ENCODE measurements at regions not wholly inside any gene's neighbourhood (a gene's known extent, or its start where the extent isn't known, plus 50 kb on each side); places are given as distances from the start of the nearest gene placed in this dataset.

GRCh38 chr9:99359336-99359735, 137.3 kb downstream of the SEC61B start:
- WGBS, 2 donors (ENCODE audit: extremely low coverage in 2 of 2, insufficient read length in 2 of 2, insufficient replicate concordance in 1 of 2) = no CpG with 5 or more reads among the region's 10 CpGs
- Histone ChIP-seq H2BK5ac (ENCODE audit: low read length) (no peak overlapping the region), H3K27ac (replicated peaks; ENCODE audit: low read length) (no peak overlapping the region), H3K36me3 (replicated peaks in 1 of 2; ENCODE audit: control insufficient read depth in 2 of 2, insufficient read depth in 2 of 2, low read length in 2 of 2) (no peaks in the 10 kb centered on the region), H4K91ac (ENCODE audit: low read depth, low read length, poor library complexity) (no peak overlapping the region), H3K27me3 (ENCODE audit: control insufficient read depth in 3 of 3, insufficient read depth in 3 of 3, low read depth in 1 of 3, low read length in 3 of 3) (peaks cover 0 to 38% (median 3%) of the 10 kb centered on the region in 3 experiments), H3K14ac (ENCODE audit: low read length) (no peak overlapping the region), H3K4me3 (ENCODE audit: low read length in 2 of 2) (no peak overlapping the region), H2BK120ac (ENCODE audit: low read depth, low read length) (no peak overlapping the region), H2BK15ac (ENCODE audit: low read length) (no peak overlapping the region), H3K4me2 (ENCODE audit: insufficient read depth, low read length, poor library complexity, severe bottlenecking) (no peak overlapping the region), H4K8ac (ENCODE audit: low read depth, low read length) (no peak overlapping the region), H3K4ac (ENCODE audit: low read length) (no peak overlapping the region), H3K9ac (ENCODE audit: low read depth, low read length, poor library complexity) (no peak overlapping the region), H3K23ac (ENCODE audit: low read depth, low read length, poor library complexity) (no peak overlapping the region), H3K79me1 (ENCODE audit: low read depth, low read length) (no peaks in the 10 kb centered on the region), H2AFZ (ENCODE audit: low read length) (no peak overlapping the region), H3K18ac (ENCODE audit: low read length) (peak overlapping the region; percentile 44), H2BK12ac (ENCODE audit: low read length) (no peak overlapping the region), H3K9me3 (replicated peaks in 1 of 2; ENCODE audit: control insufficient read depth in 2 of 2, insufficient read depth in 1 of 2, low read depth in 1 of 2, low read length in 2 of 2) (no peaks in the 10 kb centered on the region), H2AK5ac (ENCODE audit: low read depth, low read length) (no peak overlapping the region), H3K4me1 (ENCODE audit: control insufficient read depth in 2 of 2, insufficient read depth in 1 of 2, low read depth in 1 of 2, low read length in 2 of 2) (peaks cover 0 to 6% of the 10 kb centered on the region in 2 donors)
- no peak for DNase-seq (ENCODE audit: low spot score)

GRCh38 chr9:99360026-99360425, 137.9 kb downstream of the SEC61B start:
- Histone ChIP-seq H2BK15ac (ENCODE audit: low read length) (no peak overlapping the region), H3K9me3 (replicated peaks in 1 of 2; ENCODE audit: control insufficient read depth in 2 of 2, insufficient read depth in 1 of 2, low read depth in 1 of 2, low read length in 2 of 2) (no peaks in the 10 kb centered on the region), H2BK120ac (ENCODE audit: low read depth, low read length) (no peak overlapping the region), H2AK5ac (ENCODE audit: low read depth, low read length) (no peak overlapping the region), H3K27ac (replicated peaks; ENCODE audit: low read length) (no peak overlapping the region), H4K91ac (ENCODE audit: low read depth, low read length, poor library complexity) (no peak overlapping the region), H4K8ac (ENCODE audit: low read depth, low read length) (no peak overlapping the region), H3K14ac (ENCODE audit: low read length) (no peak overlapping the region), H3K27me3 (ENCODE audit: control insufficient read depth in 3 of 3, insufficient read depth in 3 of 3, low read depth in 1 of 3, low read length in 3 of 3) (peaks cover 0 to 38% (median 3%) of the 10 kb centered on the region in 3 experiments), H3K79me1 (ENCODE audit: low read depth, low read length) (no peaks in the 10 kb centered on the region), H2AFZ (ENCODE audit: low read length) (no peak overlapping the region), H3K4me3 (ENCODE audit: low read length in 2 of 2) (no peak overlapping the region), H3K36me3 (replicated peaks in 1 of 2; ENCODE audit: control insufficient read depth in 2 of 2, insufficient read depth in 2 of 2, low read length in 2 of 2) (no peaks in the 10 kb centered on the region), H3K18ac (ENCODE audit: low read length) (no peak overlapping the region), H3K4ac (ENCODE audit: low read length) (no peak overlapping the region), H3K4me2 (ENCODE audit: insufficient read depth, low read length, poor library complexity, severe bottlenecking) (no peak overlapping the region), H3K4me1 (ENCODE audit: control insufficient read depth in 2 of 2, insufficient read depth in 1 of 2, low read depth in 1 of 2, low read length in 2 of 2) (peaks cover 0 to 6% of the 10 kb centered on the region in 2 donors), H3K23ac (ENCODE audit: low read depth, low read length, poor library complexity) (no peak overlapping the region), H2BK12ac (ENCODE audit: low read length) (no peak overlapping the region), H3K9ac (ENCODE audit: low read depth, low read length, poor library complexity) (no peak overlapping the region), H2BK5ac (ENCODE audit: low read length) (no peak overlapping the region)
- no CpG with 5 or more reads among the region's 2 CpGs for WGBS, 2 donors (ENCODE audit: extremely low coverage in 2 of 2, insufficient read length in 2 of 2, insufficient replicate concordance in 1 of 2)
- no peak for DNase-seq (ENCODE audit: low spot score)

DNA sequence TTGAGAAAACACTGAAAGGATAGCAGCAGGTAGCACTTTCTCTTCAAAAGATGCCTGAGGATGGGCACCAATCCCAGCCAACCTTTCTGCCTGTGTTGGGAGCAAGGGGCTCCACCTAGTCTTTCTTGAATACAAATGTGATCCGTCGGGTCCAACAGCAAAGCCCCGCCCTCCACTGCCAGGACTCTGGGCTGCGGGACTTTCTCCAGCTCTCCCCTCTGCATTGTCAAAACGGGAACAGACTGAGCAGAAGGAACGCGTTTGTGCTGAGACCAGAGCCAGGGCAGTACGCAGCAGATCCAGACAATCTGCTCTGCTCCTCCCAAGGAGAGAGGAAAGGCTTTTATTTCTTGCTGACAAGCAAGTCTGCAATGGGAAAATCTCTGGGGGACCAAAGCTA, 139.7 kb downstream of the SEC61B start:
- peaks cover 0 to 48% (median 3%) of the 10 kb centered on the region in 3 experiments for H3K27me3 ChIP-seq (ENCODE audit: control insufficient read depth in 3 of 3, insufficient read depth in 3 of 3, low read depth in 1 of 3, low read length in 3 of 3)

GRCh38 chr9:99362321-99362720, 140.2 kb downstream of the SEC61B start:
- no peak overlapping the region for H4K8ac ChIP-seq (ENCODE audit: low read depth, low read length)
- H3K27me3 ChIP-seq (ENCODE audit: control insufficient read depth in 3 of 3, insufficient read depth in 3 of 3, low read depth in 1 of 3, low read length in 3 of 3) = peaks cover 0 to 54% (median 3%) of the 10 kb centered on the region in 3 experiments
- H2BK5ac ChIP-seq (ENCODE audit: low read length) = no peak overlapping the region
- H2BK120ac ChIP-seq (ENCODE audit: low read depth, low read length) = no peak overlapping the region
- no peak overlapping the region for H3K23ac ChIP-seq (ENCODE audit: low read depth, low read length, poor library complexity)
- no peaks in the 10 kb centered on the region for H3K79me1 ChIP-seq (ENCODE audit: low read depth, low read length)
- H4K91ac ChIP-seq (ENCODE audit: low read depth, low read length, poor library complexity) = no peak overlapping the region
- no peak overlapping the region for H2AK5ac ChIP-seq (ENCODE audit: low read depth, low read length)
- no peak overlapping the region for H2AFZ ChIP-seq (ENCODE audit: low read length)
- H3K4me3 ChIP-seq (ENCODE audit: low read length in 2 of 2) = no peak overlapping the region
- DNase-seq (ENCODE audit: low spot score) = no peak
- H3K4me2 ChIP-seq (ENCODE audit: insufficient read depth, low read length, poor library complexity, severe bottlenecking) = no peak overlapping the region
- H3K18ac ChIP-seq (ENCODE audit: low read length) = no peak overlapping the region
- no peaks in the 10 kb centered on the region for H3K36me3 ChIP-seq (replicated peaks in 1 of 2; ENCODE audit: control insufficient read depth in 2 of 2, insufficient read depth in 2 of 2, low read length in 2 of 2)
- H2BK15ac ChIP-seq (ENCODE audit: low read length) = no peak overlapping the region
- H3K9me3 ChIP-seq (replicated peaks in 1 of 2; ENCODE audit: control insufficient read depth in 2 of 2, insufficient read depth in 1 of 2, low read depth in 1 of 2, low read length in 2 of 2) = no peaks in the 10 kb centered on the region
- no peak overlapping the region for H3K27ac ChIP-seq (replicated peaks; ENCODE audit: low read length)
- H2BK12ac ChIP-seq (ENCODE audit: low read length) = no peak overlapping the region
- H3K14ac ChIP-seq (ENCODE audit: low read length) = no peak overlapping the region
- no peak overlapping the region for H3K4ac ChIP-seq (ENCODE audit: low read length)
- peak overlapping the region; percentile 53 for H3K9ac ChIP-seq (ENCODE audit: low read depth, low read length, poor library complexity)
- H3K4me1 ChIP-seq (ENCODE audit: control insufficient read depth in 2 of 2, insufficient read depth in 1 of 2, low read depth in 1 of 2, low read length in 2 of 2) = peaks cover 0 to 6% of the 10 kb centered on the region in 2 donors

More for the DNA sequence above, 139.7 kb downstream of the SEC61B start:
- no peak overlapping the region for H2AK5ac ChIP-seq (ENCODE audit: low read depth, low read length)
- DNase-seq (ENCODE audit: low spot score) = peak; percentile 14
- no peaks in the 10 kb centered on the region for H3K9me3 ChIP-seq (replicated peaks in 1 of 2; ENCODE audit: control insufficient read depth in 2 of 2, insufficient read depth in 1 of 2, low read depth in 1 of 2, low read length in 2 of 2)
- no peak overlapping the region for H3K4ac ChIP-seq (ENCODE audit: low read length)
- peak overlapping the region; percentile 53 for H3K9ac ChIP-seq (ENCODE audit: low read depth, low read length, poor library complexity)
- no peak overlapping the region for H4K8ac ChIP-seq (ENCODE audit: low read depth, low read length)
- no peak overlapping the region for H4K91ac ChIP-seq (ENCODE audit: low read depth, low read length, poor library complexity)
- no peak overlapping the region for H3K14ac ChIP-seq (ENCODE audit: low read length)
- no peak overlapping the region for H2BK15ac ChIP-seq (ENCODE audit: low read length)
- no peaks in the 10 kb centered on the region for H3K79me1 ChIP-seq (ENCODE audit: low read depth, low read length)
- peak overlapping the region; percentile 38 for H3K18ac ChIP-seq (ENCODE audit: low read length)
- no peak overlapping the region for H3K4me2 ChIP-seq (ENCODE audit: insufficient read depth, low read length, poor library complexity, severe bottlenecking)
- H2AFZ ChIP-seq (ENCODE audit: low read length) = peak overlapping the region; percentile 12
- H2BK12ac ChIP-seq (ENCODE audit: low read length) = no peak overlapping the region
- no peak overlapping the region for H3K4me3 ChIP-seq (ENCODE audit: low read length in 2 of 2)
- H3K27ac ChIP-seq (replicated peaks; ENCODE audit: low read length) = no peak overlapping the region
- H2BK120ac ChIP-seq (ENCODE audit: low read depth, low read length) = no peak overlapping the region
- no CpG with 5 or more reads among the region's 8 CpGs for WGBS, 2 donors (ENCODE audit: extremely low coverage in 2 of 2, insufficient read length in 2 of 2, insufficient replicate concordance in 1 of 2)
- peaks cover 0 to 6% of the 10 kb centered on the region in 2 donors for H3K4me1 ChIP-seq (ENCODE audit: control insufficient read depth in 2 of 2, insufficient read depth in 1 of 2, low read depth in 1 of 2, low read length in 2 of 2)
- H2BK5ac ChIP-seq (ENCODE audit: low read length) = no peak overlapping the region
- no peaks in the 10 kb centered on the region for H3K36me3 ChIP-seq (replicated peaks in 1 of 2; ENCODE audit: control insufficient read depth in 2 of 2, insufficient read depth in 2 of 2, low read length in 2 of 2)
- H3K23ac ChIP-seq (ENCODE audit: low read depth, low read length, poor library complexity) = no peak overlapping the region

All from neuronal stem cell (in vitro differentiated cells).